IPS-NIHi7 (cell line): ENCODE measurements at regions not wholly inside any gene's neighbourhood (a gene's known extent, or its start where the extent isn't known, plus 50 kb on each side); places are given as distances from the start of the nearest gene placed in this dataset.

ENCODE experiments used
- DNase-seq: peaks from one replicate; pipeline ENCODE4 v3.0.0; 2012; ENCODE audit warnings: mixed read lengths; ENCODE audit errors: extremely low spot score

- DNase-seq: no peak
Measured at GRCh38 chr7:41470081-41470480, 232.8 kb downstream of the INHBA start.

- no peak for DNase-seq
Measured at GRCh38 chr7:41467596-41467995, 235.3 kb downstream of the INHBA start.

- DNase-seq: no peak
Measured at GRCh38 chr7:41466760-41467384, 236.0 kb downstream of the INHBA start.

GRCh38 chr7:41465571-41465970 is 237.3 kb downstream of the INHBA start:
- no peak for DNase-seq

- no peak for DNase-seq
Measured at GRCh38 chr7:41463770-41464470, 239.0 kb downstream of the INHBA start.

GRCh38 chr7:41459623-41460261 is 243.1 kb downstream of the INHBA start:
- no peak for DNase-seq

- no peak for DNase-seq
Measured at GRCh38 chr7:41459183-41459582, 243.7 kb downstream of the INHBA start.

GRCh38 chr7:41457832-41458437 is 245.0 kb downstream of the INHBA start:
- no peak for DNase-seq

- DNase-seq: no peak
Measured at GRCh38 chr7:41451826-41452225, 251.1 kb downstream of the INHBA start.

GRCh38 chr7:41449694-41450093 is 253.2 kb downstream of the INHBA start:
- no peak for DNase-seq

GRCh38 chr7:41449286-41449685 is 253.6 kb downstream of the INHBA start:
- no peak for DNase-seq

GRCh38 chr7:41448104-41448503 is 254.8 kb downstream of the INHBA start:
- DNase-seq: no peak

GRCh38 chr7:41447450-41448042 is 255.3 kb downstream of the INHBA start:
- no peak for DNase-seq

GRCh38 chr7:41446606-41447449 is 256.1 kb downstream of the INHBA start:
- DNase-seq: no peak

GRCh38 chr7:41445946-41446345 is 256.9 kb downstream of the INHBA start:
- DNase-seq: no peak

GRCh38 chr7:41445432-41445831 is 257.5 kb downstream of the INHBA start:
- no peak for DNase-seq

- DNase-seq: no peak
Measured at GRCh38 chr7:41439515-41439879, 263.4 kb downstream of the INHBA start.

GRCh38 chr7:41438705-41439514 is 264.0 kb downstream of the INHBA start:
- no peak for DNase-seq

GRCh38 chr7:41437257-41438196 is 265.4 kb downstream of the INHBA start:
- no peak for DNase-seq
